ENCODE measurements at regions not wholly inside any gene's neighbourhood (a gene's known extent, or its start where the extent isn't known, plus 50 kb on each side); places are given as distances from the start of the nearest gene placed in this dataset.

DNA sequence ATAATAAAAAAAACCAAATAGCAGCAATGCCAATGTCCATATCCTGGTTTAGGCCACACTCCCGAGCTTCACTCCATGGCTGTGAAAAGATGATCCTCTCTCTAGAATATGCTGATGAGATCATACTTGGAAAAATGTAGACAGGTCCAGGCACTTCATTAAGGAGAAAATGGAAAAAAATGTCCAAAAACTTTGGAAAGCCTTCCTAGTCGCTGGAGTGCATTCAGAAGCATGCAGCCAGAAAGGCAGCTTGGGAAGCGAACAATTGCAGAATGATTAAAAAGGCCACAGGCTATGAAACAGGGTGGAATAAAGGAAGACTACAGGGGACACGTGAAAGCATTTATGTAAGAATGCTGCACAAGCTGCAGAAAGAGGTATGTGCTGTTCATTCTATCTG lies 165.6 kb upstream of the HCCS start:
- Histone ChIP-seq H3K4me3 (no peak overlapping the region), H3K9me3 (no peaks in the 10 kb centered on the region), H3K36me3 (no peaks in the 10 kb centered on the region), H3K27ac (no peak overlapping the region), H3K4me1 (no peaks in the 10 kb centered on the region), H3K27me3 (no peaks in the 10 kb centered on the region)
- no peak for DNase-seq
- 19 to 38% methylated on average over 2 to 4 of the region's 4 CpGs for WGBS, 2 donors
- intact Hi-C loops (cut with DNase I): no loop called here
- no peak for TF ChIP-seq POLR2A (IDR thresholded peaks at IDR 0.05)
- TF ChIP-seq, protein P1, sequence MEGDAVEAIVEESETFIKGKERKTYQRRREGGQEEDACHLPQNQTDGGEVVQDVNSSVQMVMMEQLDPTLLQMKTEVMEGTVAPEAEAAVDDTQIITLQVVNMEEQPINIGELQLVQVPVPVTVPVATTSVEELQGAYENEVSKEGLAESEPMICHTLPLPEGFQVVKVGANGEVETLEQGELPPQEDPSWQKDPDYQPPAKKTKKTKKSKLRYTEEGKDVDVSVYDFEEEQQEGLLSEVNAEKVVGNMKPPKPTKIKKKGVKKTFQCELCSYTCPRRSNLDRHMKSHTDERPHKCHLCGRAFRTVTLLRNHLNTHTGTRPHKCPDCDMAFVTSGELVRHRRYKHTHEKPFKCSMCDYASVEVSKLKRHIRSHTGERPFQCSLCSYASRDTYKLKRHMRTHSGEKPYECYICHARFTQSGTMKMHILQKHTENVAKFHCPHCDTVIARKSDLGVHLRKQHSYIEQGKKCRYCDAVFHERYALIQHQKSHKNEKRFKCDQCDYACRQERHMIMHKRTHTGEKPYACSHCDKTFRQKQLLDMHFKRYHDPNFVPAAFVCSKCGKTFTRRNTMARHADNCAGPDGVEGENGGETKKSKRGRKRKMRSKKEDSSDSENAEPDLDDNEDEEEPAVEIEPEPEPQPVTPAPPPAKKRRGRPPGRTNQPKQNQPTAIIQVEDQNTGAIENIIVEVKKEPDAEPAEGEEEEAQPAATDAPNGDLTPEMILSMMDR (IDR thresholded peaks at IDR 0.05): no peak

DNA sequence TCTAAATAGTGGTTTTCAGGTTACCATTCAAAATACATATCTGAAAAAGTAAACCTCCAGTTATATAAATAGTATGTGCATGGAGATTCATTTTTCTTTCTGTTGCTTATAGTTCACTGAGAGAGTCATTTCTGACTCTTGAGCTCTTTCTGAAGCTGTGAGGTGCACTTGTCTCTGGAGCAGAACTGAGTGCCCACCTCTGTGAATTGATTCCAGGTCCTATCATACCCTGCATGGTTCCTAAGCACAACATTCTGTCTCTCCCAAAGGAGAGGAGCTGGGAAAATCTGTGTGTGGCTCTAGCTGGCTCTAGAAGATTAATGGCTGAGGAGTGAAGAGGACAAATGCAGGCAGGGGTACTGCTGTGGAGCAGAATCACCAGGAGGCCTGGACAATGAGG lies 161.6 kb upstream of the HCCS start:
- H3K27me3 ChIP-seq: no peaks in the 10 kb centered on the region
- H3K4me1 ChIP-seq: no peaks in the 10 kb centered on the region
- TF ChIP-seq, protein P1 (IDR thresholded peaks at IDR 0.05): no peak
- TF ChIP-seq POLR2A (IDR thresholded peaks at IDR 0.05): no peak
- no peak overlapping the region for H3K4me3 ChIP-seq
- H3K9me3 ChIP-seq: peaks cover 0 to 5% (median 0%) of the 10 kb centered on the region in 3 donors
- no peak for DNase-seq
- H3K36me3 ChIP-seq: no peaks in the 10 kb centered on the region
- no peak overlapping the region for H3K27ac ChIP-seq
- intact Hi-C loops (cut with DNase I): no loop called here

GRCh38 chrX:10952619-10953018 lies 158.5 kb upstream of the HCCS start:
- H3K27me3 ChIP-seq: no peaks in the 10 kb centered on the region
- H3K4me3 ChIP-seq: no peak overlapping the region
- no peaks in the 10 kb centered on the region for H3K4me1 ChIP-seq
- no peaks in the 10 kb centered on the region for H3K36me3 ChIP-seq
- no peak for DNase-seq
- 51 to 65% methylated on average over 4 to 5 of the region's 5 CpGs for WGBS, 2 donors
- intact Hi-C loops (cut with DNase I): no loop called here
- H3K9me3 ChIP-seq: peaks cover 0 to 5% (median 0%) of the 10 kb centered on the region in 3 donors
- H3K27ac ChIP-seq: no peak overlapping the region
- TF ChIP-seq, protein P1 (IDR thresholded peaks at IDR 0.05): no peak
- TF ChIP-seq POLR2A (IDR thresholded peaks at IDR 0.05): no peak

GRCh38 chrX:10965174-10965798 lies 145.8 kb upstream of the HCCS start:
- no peaks in the 10 kb centered on the region for H3K9me3 ChIP-seq
- no peak overlapping the region for H3K27ac ChIP-seq
- H3K36me3 ChIP-seq: no peaks in the 10 kb centered on the region
- intact Hi-C loops (cut with DNase I): no loop called here
- no peaks in the 10 kb centered on the region for H3K4me1 ChIP-seq
- 80 to 92% methylated on average over 8 of the region's 8 CpGs for WGBS, 2 donors
- H3K27me3 ChIP-seq: peaks cover 0 to 4% (median 0%) of the 10 kb centered on the region in 4 donors
- TF ChIP-seq POLR2A (IDR thresholded peaks at IDR 0.05): no peak
- TF ChIP-seq, protein P1 (IDR thresholded peaks at IDR 0.05): no peak
- H3K4me3 ChIP-seq: no peak overlapping the region
- no peak for DNase-seq

- no peak for TF ChIP-seq POLR2A (IDR thresholded peaks at IDR 0.05)
- TF ChIP-seq, protein P1 (IDR thresholded peaks at IDR 0.05): no peak
- DNase-seq: no peak
- Histone ChIP-seq H3K9me3 (no peaks in the 10 kb centered on the region), H3K27ac (no peak overlapping the region), H3K27me3 (peaks cover 0 to 4% (median 0%) of the 10 kb centered on the region in 4 donors), H3K4me1 (no peaks in the 10 kb centered on the region), H3K4me3 (no peak overlapping the region), H3K36me3 (no peaks in the 10 kb centered on the region)
- intact Hi-C loops (cut with DNase I): no loop called here
- WGBS, 2 donors: 75 to 88% methylated on average over 1 of the region's 1 CpG
These were observed 145.1 kb upstream of the HCCS start for GRCh38 chrX:10966057-10966456.

Measured in esophagus squamous epithelium (tissue), 5 donors.